GM12878 (cell line): ENCODE measurements at regions not wholly inside any gene's neighbourhood (a gene's known extent, or its start where the extent isn't known, plus 50 kb on each side); places are given as distances from the start of the nearest gene placed in this dataset.

Experiments
- ATAC-seq: fragments of 200-7000 bp; cut with Tn5 transposase; 3 replicates; pipeline ENCODE4 v1.9.1; 2020; ENCODE audit warnings: mild to moderate bottlenecking, moderate library complexity
- BruUV-seq: library from RNA; stranded (reverse); fragments of 400-500 nt; replicated peaks from 2 replicates; lab custom pipeline; 2021; lab: Mats Ljungman, UMichigan
- CTCF ChIA-PET: fragments of 300-600 bp; sonication (Branson Sonifier 250); formaldehyde crosslinking; extraction: SDS; loops from one replicate; lab custom pipeline; 2021; ENCODE audit warnings: inconsistent platforms; lab: Yijun Ruan, JAX
- POLR2A ChIA-PET: fragments of 350-600 bp; formaldehyde crosslinking; extraction: SDS; loops from one replicate; lab custom pipeline; 2021; ENCODE audit warnings: inconsistent platforms; lab: Charles Lee
- RAD21 ChIA-PET: fragments of 300-600 bp; sonication (Branson Sonifier 250); formaldehyde crosslinking; loops from one replicate; lab custom pipeline; 2023; ENCODE audit warnings: antibody characterized with exemption; ENCODE audit not compliant: unreplicated experiment; lab: Charles Lee
- SMC1A ChIA-PET: fragments of 300-600 bp; sonication (Branson Sonifier 250); formaldehyde crosslinking; loops from one replicate; lab custom pipeline; 2023; ENCODE audit not compliant: unreplicated experiment, uncharacterized antibody; lab: Charles Lee
- DNase-seq: peaks from one replicate; pipeline ENCODE4 v3.0.0-alpha.2; 2011; ENCODE audit warnings: low read depth, low spot score
- FAIRE-seq: peaks from 3 replicates; lab custom pipeline; 2011; peaks lifted over from hg19 to GRCh38; lab: Jason Lieb, UNC
- H2AFZ ChIP-seq: 2 replicates; pipeline ENCODE4 v1.6.0; 2011; ENCODE audit warnings: low read depth, low read length, control low read depth; ENCODE audit not compliant: control insufficient read depth
- H3K27ac ChIP-seq: 2 replicates; pipeline ENCODE4 v1.5.1; 2011; ENCODE audit warnings: control low read depth; ENCODE audit not compliant: control insufficient read depth, insufficient read depth
- H3K27me3 ChIP-seq, 2 experiments: replicated peaks in 1 of 2; 2 replicates each; pipeline versions ENCODE4 v1.6.0 to v1.6.1; 2011; ENCODE audit warnings: low read length in 1 of 2; ENCODE audit not compliant: control insufficient read depth in 2 of 2, insufficient read depth in 2 of 2
- H3K36me3 ChIP-seq, 2 experiments: 2 replicates each; pipeline ENCODE4 v1.5.1; 2011; ENCODE audit warnings: low read length in 1 of 2; ENCODE audit not compliant: control insufficient read depth in 2 of 2, insufficient read depth in 2 of 2
- H3K4me1 ChIP-seq: 2 replicates; pipeline ENCODE4 v1.6.1; 2011; ENCODE audit warnings: mild to moderate bottlenecking, low read length, moderate library complexity, mixed read lengths; ENCODE audit not compliant: control insufficient read depth, insufficient read depth
- H3K4me2 ChIP-seq: 2 replicates; pipeline ENCODE4 v1.6.0; 2011; ENCODE audit warnings: control low read depth; ENCODE audit not compliant: control insufficient read depth, insufficient read depth
- H3K4me3 ChIP-seq: fragments of 200-600 bp; sonication (generic); 2 replicates; pipeline ENCODE4 v1.5.1; 2016
- H3K79me2 ChIP-seq: 2 replicates; pipeline ENCODE4 v1.6.0; 2011; ENCODE audit warnings: low read length; ENCODE audit not compliant: control insufficient read depth, insufficient read depth
- H3K9ac ChIP-seq: 2 replicates; pipeline ENCODE4 v1.8.0; 2011; ENCODE audit warnings: low read length, control low read depth, mixed read lengths; ENCODE audit not compliant: control insufficient read depth, insufficient read depth
- H3K9me3 ChIP-seq: replicated peaks from 3 replicates; pipeline ENCODE4 v1.5.1; 2011; ENCODE audit warnings: mild to moderate bottlenecking, low read length; ENCODE audit not compliant: control insufficient read depth, insufficient read depth
- H4K20me1 ChIP-seq: 2 replicates; pipeline ENCODE4 v1.6.0; 2011; ENCODE audit not compliant: control insufficient read depth, insufficient read depth
- EZH2 ChIP-seq: IDR thresholded peaks from 2 replicates; pipeline ENCODE4 v1.6.1; 2012; ENCODE audit warnings: low read depth, mild to moderate bottlenecking, control low read depth, inconsistent platforms, low read length, borderline replicate concordance; ENCODE audit not compliant: control insufficient read depth
- FOXM1 ChIP-seq: IDR thresholded peaks from 2 replicates; pipeline ENCODE4 v1.6.1; 2012; ENCODE audit warnings: low read depth, mild to moderate bottlenecking, inconsistent platforms, low read length, moderate library complexity
- RCOR1 ChIP-seq: conservative IDR thresholded peaks from 2 replicates; pipeline ENCODE4 v1.6.1; 2012; ENCODE audit warnings: low read depth, low read length, improper control_type of control experiment
- SMARCA5 ChIP-seq: fragments of 450-650 bp; IDR thresholded peaks from 2 replicates; pipeline ENCODE4 v1.6.1; 2017; ENCODE audit warnings: mild to moderate bottlenecking
- SREBF2 ChIP-seq: IDR thresholded peaks from 2 replicates; pipeline ENCODE4 v1.6.1; 2012; ENCODE audit warnings: mild to moderate bottlenecking, low read length
- ZBTB40 ChIP-seq: fragments of 450-650 bp; IDR thresholded peaks from 2 replicates; pipeline ENCODE4 v1.6.1; 2016; ENCODE audit warnings: mild to moderate bottlenecking, moderate library complexity, borderline replicate concordance
- ZNF217 ChIP-seq: fragments of 450-650 bp; IDR thresholded peaks from 2 replicates; pipeline ENCODE4 v1.6.1; 2017; ENCODE audit warnings: antibody characterized with exemption, mild to moderate bottlenecking
- WGBS: methylation state at CpG from one replicate; pipeline ENCODE4 v1.1.6; 2016; ENCODE audit warnings: low lambda C conversion rate; ENCODE audit not compliant: insufficient replicate concordance, insufficient coverage; ENCODE audit errors: missing lambda C conversion rate; 5-methylcytosine and 5-hydroxymethylcytosine counted together
- in situ Hi-C: fragments of 300-500 bp; cut with MboI; formaldehyde crosslinking; loops from 9 replicates; pipeline ENCODE4 v1.14.3; 2018; ENCODE audit warnings: mixed read lengths
- intact Hi-C: fragments of 100-400 bp; cut with micrococcal nuclease; formaldehyde crosslinking; loops from one replicate; pipeline ENCODE4 v1.14.2; 2022; ENCODE audit not compliant: unreplicated experiment

GRCh38 chr14:38752750-38753149, 350.3 kb downstream of the SEC23A start:
- no peak for TF ChIP-seq ZNF217
- no peak for TF ChIP-seq ZBTB40
- TF ChIP-seq SREBF2, result no peak
- no peak for TF ChIP-seq RCOR1
- TF ChIP-seq FOXM1, result no peak
- TF ChIP-seq EZH2, result no peak
- no peak for TF ChIP-seq SMARCA5
- TF ChIP-seq, all 136 proteins: peak for 0
- Histone ChIP-seq H3K4me2 (no peak overlapping the region), H4K20me1 (no peaks in the 10 kb centered on the region), H3K27me3 (no peaks in the 10 kb centered on the region), H3K79me2 (no peaks in the 10 kb centered on the region), H3K4me1 (no peaks in the 10 kb centered on the region), H3K36me3 (no peaks in the 10 kb centered on the region), H2AFZ (no peak overlapping the region), H3K9ac (no peak overlapping the region), H3K9me3 (no peaks in the 10 kb centered on the region), H3K27ac (no peak overlapping the region), H3K4me3 (no peak overlapping the region)
- ChIA-PET SMC1A (no interaction called here), CTCF (no interaction called here), RAD21 (no interaction called here), POLR2A (no interaction called here)
- no peak for DNase-seq
- no peak for FAIRE-seq
- no peak for ATAC-seq
- in situ Hi-C loops (no loop called here), intact Hi-C loops (no loop called here)
- BruUV-seq, result no TSS peak
- 63% methylated on average over 3 of the region's 3 CpGs for WGBS
